ENCODE measurements at regions not wholly inside any gene's neighbourhood (a gene's known extent, or its start where the extent isn't known, plus 50 kb on each side); places are given as distances from the start of the nearest gene placed in this dataset.
"Not testable (repeated sequence)": the region's sequence is repeated elsewhere in the genome, so short reads cannot be mapped to it uniquely, and the experiment has no call there.

DNA sequence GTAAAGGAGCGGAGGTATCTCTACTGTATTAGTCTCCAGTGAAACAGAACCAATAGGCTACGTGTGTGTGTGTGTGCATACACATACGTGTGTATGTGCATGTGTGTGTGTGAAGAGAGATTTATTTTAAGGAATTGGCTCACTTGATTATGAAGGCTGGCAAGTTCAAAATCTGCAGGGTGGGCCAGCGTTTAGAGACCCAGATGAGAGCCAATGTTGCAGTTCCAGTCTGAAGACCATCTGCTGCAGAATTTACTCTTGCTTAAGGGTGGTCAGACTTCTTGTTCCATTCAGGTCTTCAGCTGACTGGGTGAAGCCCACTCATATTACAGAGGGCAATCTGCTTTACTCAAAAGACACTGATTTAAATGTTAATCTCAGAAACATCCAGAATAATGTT lies 119.2 kb downstream of the FGF18 start:
- in situ Hi-C loops (cut with HindIII; ENCODE audit: low pct_unique_long_range_greater_than_20kb, low sequenced_read_pairs), result no loop called here

DNA sequence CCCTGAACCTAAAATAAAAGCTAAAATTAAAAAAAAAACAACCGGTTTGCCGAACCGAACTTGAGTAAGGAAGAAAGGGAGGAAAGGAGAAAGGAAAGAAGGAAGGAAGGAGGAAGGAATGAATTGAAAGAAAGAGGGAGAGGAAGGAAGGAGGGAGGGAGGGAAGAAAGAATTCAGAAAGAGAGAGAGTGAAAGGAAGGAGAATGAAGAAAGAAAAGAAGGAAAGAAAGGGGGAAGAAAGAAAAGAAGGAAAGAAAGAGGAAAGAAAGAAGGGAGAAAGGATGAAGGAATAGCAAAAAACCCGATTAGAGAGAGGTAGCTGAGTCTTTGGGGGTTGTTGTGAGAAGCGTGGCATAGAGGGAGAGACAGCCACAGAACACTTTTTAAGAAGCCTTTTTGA lies 121.4 kb downstream of the FGF18 start:
- no peak for DNase-seq (ENCODE audit: low read depth)
- in situ Hi-C loops (cut with HindIII; ENCODE audit: low pct_unique_long_range_greater_than_20kb, low sequenced_read_pairs), result no loop called here

More for the DNA sequence above, 119.2 kb downstream of the FGF18 start:
- no peak for DNase-seq (ENCODE audit: low read depth)

GRCh38 chr5:171541341-171541776 lies 121.9 kb downstream of the FGF18 start:
- no peak for DNase-seq (ENCODE audit: low read depth)
- in situ Hi-C loops (cut with HindIII; ENCODE audit: low pct_unique_long_range_greater_than_20kb, low sequenced_read_pairs), result no loop called here

GRCh38 chr5:171542525-171543140 lies 123.2 kb downstream of the FGF18 start:
- in situ Hi-C loops (cut with HindIII; ENCODE audit: low pct_unique_long_range_greater_than_20kb, low sequenced_read_pairs), result no loop called here
- no peak for DNase-seq (ENCODE audit: low read depth)

DNA sequence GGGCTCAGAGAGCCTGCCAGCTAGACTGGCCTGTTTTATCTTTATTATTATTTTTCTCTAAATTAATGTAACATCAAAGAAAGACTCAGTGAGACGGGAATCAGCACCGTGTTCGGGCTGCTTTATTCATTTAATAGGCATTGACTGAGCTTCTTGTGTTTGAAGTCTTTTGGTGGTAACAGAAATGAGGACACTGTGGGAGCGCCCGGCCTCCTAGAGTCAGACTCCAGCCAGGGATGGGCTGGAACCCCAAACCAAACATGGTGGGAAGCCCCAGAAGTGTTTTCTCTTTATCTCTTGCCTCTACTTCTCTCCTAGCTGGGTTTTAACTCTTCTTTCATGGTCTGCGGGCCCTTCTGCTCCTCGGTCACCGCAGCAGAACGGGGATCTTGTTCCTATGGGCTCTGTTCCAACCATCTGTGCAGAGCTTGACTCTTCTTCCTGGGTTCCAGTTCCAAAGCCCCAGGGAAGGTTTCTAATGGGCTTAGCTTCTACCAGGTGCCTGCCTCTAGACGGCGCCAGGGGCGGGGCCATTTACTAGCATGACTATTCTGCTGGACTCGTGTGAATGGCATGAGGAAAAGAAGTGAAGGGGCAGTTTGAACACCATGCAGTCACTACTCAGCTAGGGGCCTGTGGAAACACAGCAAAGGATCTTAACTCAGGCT lies 123.8 kb downstream of the FGF18 start:
- peak; percentile 10 for DNase-seq (ENCODE audit: low read depth)

GRCh38 chr5:171544913-171545765 lies 125.7 kb downstream of the FGF18 start:
- DNase-seq (ENCODE audit: low read depth), result no peak
- in situ Hi-C loops (cut with HindIII; ENCODE audit: low pct_unique_long_range_greater_than_20kb, low sequenced_read_pairs), result no loop called here

More for the DNA sequence above, 123.8 kb downstream of the FGF18 start:
- in situ Hi-C loops (cut with HindIII; ENCODE audit: low pct_unique_long_range_greater_than_20kb, low sequenced_read_pairs), result no loop called here

- in situ Hi-C loops (cut with HindIII; ENCODE audit: low pct_unique_long_range_greater_than_20kb, low sequenced_read_pairs), result no loop called here
- DNase-seq (ENCODE audit: low read depth), result no peak
Measured at GRCh38 chr5:171549274-171549673, 129.8 kb downstream of the FGF18 start.

GRCh38 chr5:171553817-171554216 lies 134.4 kb downstream of the FGF18 start:
- DNase-seq (ENCODE audit: low read depth); in situ Hi-C loops (cut with HindIII; ENCODE audit: low pct_unique_long_range_greater_than_20kb, low sequenced_read_pairs): not testable (repeated sequence)

DNA sequence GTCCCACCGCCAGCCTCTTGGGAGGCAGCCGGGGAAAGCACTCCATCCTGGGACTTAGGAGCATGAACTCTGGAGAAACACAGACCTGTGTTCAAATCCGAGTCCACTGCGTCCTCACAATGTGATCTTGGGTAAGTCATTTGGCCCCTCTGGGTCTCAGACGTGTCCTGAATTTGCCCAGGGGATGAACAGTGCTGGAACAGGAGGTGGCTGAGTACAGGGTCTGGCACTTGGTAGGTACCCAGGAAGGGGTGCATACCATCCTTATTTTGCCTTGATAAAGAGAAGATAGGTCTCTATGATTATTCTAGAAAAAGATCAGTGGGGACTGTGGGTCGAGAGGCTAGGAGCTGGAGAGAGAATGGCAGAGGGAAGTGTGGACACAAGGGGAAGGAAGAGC lies 135.7 kb downstream of the FGF18 start:
- in situ Hi-C loops (cut with HindIII; ENCODE audit: low pct_unique_long_range_greater_than_20kb, low sequenced_read_pairs), result no loop called here

GRCh38 chr5:171562822-171563221 lies 143.4 kb downstream of the FGF18 start:
- in situ Hi-C loops (cut with HindIII; ENCODE audit: low pct_unique_long_range_greater_than_20kb, low sequenced_read_pairs), result no loop called here
- DNase-seq (ENCODE audit: low read depth), result peak; percentile 21

More for the DNA sequence above, 135.7 kb downstream of the FGF18 start:
- no peak for DNase-seq (ENCODE audit: low read depth)

GRCh38 chr5:171568389-171568788 lies 148.9 kb downstream of the FGF18 start:
- no peak for DNase-seq (ENCODE audit: low read depth)

DNA sequence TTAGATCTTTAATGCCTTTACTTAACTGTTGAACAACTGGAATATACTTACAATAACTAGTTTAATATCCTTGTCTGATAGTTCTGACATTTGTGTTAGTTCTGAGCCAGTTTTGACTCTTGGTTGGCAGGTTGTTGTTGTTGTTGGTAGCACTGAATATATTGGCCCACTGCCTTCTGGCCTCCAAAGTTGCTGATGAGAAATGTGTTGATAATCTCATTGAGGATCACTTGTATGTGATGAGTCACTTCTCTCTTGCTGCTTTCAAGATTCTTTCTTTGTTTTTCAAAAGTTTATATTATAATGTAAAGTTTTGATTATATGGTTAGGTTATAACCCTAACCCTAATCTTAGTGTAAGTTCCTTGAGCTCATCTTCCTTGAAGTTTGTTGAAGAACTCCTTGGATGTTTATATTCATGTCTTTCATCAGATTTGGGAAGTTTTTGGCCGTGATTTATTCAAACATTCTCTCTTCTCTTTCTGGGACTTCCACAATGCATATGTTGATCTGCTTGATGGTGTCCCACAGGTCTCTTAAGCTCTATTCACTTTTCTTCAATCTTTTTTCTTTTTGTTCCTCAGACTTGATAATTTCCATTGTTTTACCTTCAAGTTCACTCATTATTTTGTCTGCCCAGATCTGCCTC lies 149.7 kb downstream of the FGF18 start:
- DNase-seq (ENCODE audit: low read depth), result no peak
- in situ Hi-C loops (cut with HindIII; ENCODE audit: low pct_unique_long_range_greater_than_20kb, low sequenced_read_pairs), result no loop called here

More at GRCh38 chr5:171568389-171568788, 148.9 kb downstream of the FGF18 start:
- in situ Hi-C loops (cut with HindIII; ENCODE audit: low pct_unique_long_range_greater_than_20kb, low sequenced_read_pairs), result no loop called here

- no peak for DNase-seq (ENCODE audit: low read depth)
- in situ Hi-C loops (cut with HindIII; ENCODE audit: low pct_unique_long_range_greater_than_20kb, low sequenced_read_pairs), result no loop called here
Measured at GRCh38 chr5:171570244-171570825, 150.9 kb downstream of the FGF18 start.

GRCh38 chr5:171571663-171572062 lies 152.2 kb downstream of the FGF18 start:
- peak; percentile 21 for DNase-seq (ENCODE audit: low read depth)

GRCh38 chr5:171573021-171573420 lies 153.6 kb downstream of the FGF18 start:
- DNase-seq (ENCODE audit: low read depth), result no peak
- in situ Hi-C loops (cut with HindIII; ENCODE audit: low pct_unique_long_range_greater_than_20kb, low sequenced_read_pairs), result no loop called here

More at GRCh38 chr5:171571663-171572062, 152.2 kb downstream of the FGF18 start:
- in situ Hi-C loops (cut with HindIII; ENCODE audit: low pct_unique_long_range_greater_than_20kb, low sequenced_read_pairs), result no loop called here

DNA sequence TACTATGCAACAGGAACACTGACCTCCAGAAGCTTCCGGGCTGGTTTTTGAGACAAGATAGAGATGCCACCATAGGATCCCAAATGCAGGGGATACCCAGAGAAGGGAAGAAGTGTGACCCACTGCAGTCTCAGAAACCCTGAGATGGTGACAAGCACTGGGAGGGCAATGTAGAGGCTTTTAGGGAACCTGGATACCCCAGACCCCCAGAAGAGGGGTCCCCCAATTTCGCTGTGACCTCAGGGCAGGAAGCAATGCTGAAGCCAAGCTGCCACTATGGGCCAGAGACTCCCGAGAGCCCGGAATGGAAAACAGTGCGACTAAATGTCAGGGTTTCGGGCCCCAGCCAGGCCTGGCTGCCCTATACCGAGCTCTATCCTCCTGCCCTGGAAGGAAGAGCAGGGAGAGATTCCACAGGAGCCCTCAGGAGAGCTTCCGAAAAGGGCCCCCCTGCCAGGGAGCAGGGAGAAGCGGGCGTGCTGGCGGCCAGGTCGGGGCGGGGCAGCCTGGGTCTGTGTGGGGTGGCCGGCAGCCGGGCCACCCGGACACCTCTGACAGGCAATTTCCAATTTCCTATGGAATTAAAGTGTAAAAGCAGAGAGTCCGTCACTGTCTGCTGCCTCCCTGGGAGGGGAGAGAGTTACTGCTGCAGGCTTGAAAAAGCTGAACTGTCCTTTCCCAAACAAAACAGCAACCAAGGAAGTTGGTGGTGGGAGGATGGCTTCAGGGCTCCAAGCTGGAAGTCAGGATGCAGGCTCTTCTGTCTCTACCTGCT lies 154.2 kb downstream of the FGF18 start:
- no peak for DNase-seq (ENCODE audit: low read depth)
- in situ Hi-C loops (cut with HindIII; ENCODE audit: low pct_unique_long_range_greater_than_20kb, low sequenced_read_pairs), result no loop called here

GRCh38 chr5:171574376-171574775 lies 154.9 kb downstream of the FGF18 start:
- in situ Hi-C loops (cut with HindIII; ENCODE audit: low pct_unique_long_range_greater_than_20kb, low sequenced_read_pairs), result no loop called here
- no peak for DNase-seq (ENCODE audit: low read depth)

Measured in Caki2 (cell line).